ENCODE measurements at regions not wholly inside any gene's neighbourhood (a gene's known extent, or its start where the extent isn't known, plus 50 kb on each side); places are given as distances from the start of the nearest gene placed in this dataset.

DNA sequence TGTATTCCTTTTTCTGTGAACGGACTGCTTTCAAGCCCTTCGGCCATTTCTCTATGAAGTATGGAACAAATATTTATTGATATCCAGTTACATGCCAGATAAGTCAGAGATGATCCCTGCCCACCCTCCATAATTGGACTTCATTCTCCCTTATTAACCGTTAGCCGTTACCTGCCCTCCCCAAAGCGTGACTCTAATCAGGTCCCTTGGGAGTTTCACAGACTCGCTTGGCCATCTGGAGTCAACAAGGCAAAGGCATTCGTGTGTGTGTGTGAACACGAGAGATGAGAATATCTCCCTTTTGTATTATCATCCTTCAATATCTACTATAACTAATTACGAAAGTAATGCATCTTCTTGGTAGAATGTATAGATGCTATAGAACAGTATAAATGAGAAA lies 314.5 kb downstream of the TLE3 start:
- TF ChIP-seq, protein P1, sequence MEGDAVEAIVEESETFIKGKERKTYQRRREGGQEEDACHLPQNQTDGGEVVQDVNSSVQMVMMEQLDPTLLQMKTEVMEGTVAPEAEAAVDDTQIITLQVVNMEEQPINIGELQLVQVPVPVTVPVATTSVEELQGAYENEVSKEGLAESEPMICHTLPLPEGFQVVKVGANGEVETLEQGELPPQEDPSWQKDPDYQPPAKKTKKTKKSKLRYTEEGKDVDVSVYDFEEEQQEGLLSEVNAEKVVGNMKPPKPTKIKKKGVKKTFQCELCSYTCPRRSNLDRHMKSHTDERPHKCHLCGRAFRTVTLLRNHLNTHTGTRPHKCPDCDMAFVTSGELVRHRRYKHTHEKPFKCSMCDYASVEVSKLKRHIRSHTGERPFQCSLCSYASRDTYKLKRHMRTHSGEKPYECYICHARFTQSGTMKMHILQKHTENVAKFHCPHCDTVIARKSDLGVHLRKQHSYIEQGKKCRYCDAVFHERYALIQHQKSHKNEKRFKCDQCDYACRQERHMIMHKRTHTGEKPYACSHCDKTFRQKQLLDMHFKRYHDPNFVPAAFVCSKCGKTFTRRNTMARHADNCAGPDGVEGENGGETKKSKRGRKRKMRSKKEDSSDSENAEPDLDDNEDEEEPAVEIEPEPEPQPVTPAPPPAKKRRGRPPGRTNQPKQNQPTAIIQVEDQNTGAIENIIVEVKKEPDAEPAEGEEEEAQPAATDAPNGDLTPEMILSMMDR (conservative IDR thresholded peaks at IDR 0.05; ENCODE audit: control insufficient read depth, insufficient read depth, low read depth, low read length), result no peak

GRCh38 chr15:69784798-69785566 lies 312.7 kb downstream of the TLE3 start:
- H3K4me3 ChIP-seq (ENCODE audit: control insufficient read depth, low read depth, low read length), result no peak overlapping the region
- TF ChIP-seq, protein P1 (conservative IDR thresholded peaks at IDR 0.05; ENCODE audit: control insufficient read depth, insufficient read depth, low read depth, low read length), result no peak
- DNase-seq (ENCODE audit: low read depth), result peak; percentile 45

More for the DNA sequence above, 314.5 kb downstream of the TLE3 start:
- no peak overlapping the region for H3K4me3 ChIP-seq (ENCODE audit: control insufficient read depth, low read depth, low read length)
- no peak for DNase-seq (ENCODE audit: low read depth)

DNA sequence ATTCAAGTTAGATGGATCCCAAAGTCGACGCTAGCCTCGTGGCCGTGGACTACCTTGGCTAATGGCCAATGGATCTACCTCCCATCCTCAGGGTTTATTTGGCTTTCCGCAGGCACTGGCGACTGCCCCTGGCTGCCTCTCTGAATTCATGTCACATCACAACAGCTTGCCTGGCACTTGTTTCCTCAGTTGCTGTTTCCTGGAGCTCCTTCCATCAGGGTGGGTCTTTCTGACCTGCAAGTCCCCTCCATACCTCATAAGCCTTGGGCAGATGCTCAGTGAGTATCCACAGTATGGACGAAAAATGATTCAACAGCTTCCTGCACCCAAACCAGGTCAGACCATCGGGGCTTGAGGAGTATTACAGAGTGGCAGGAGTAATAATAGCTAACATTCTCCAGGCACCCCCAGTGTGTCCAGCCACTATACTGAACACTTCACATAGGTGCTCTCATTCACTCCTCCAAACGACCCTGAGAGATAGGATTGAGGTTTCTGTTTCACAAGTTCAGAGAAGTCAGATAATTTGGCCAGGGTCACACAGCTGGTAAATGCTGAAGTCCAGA lies 311.5 kb downstream of the TLE3 start:
- DNase-seq (ENCODE audit: low read depth), result no peak
- TF ChIP-seq, protein P1 (conservative IDR thresholded peaks at IDR 0.05; ENCODE audit: control insufficient read depth, insufficient read depth, low read depth, low read length), result no peak
- no peak overlapping the region for H3K4me3 ChIP-seq (ENCODE audit: control insufficient read depth, low read depth, low read length)

DNA sequence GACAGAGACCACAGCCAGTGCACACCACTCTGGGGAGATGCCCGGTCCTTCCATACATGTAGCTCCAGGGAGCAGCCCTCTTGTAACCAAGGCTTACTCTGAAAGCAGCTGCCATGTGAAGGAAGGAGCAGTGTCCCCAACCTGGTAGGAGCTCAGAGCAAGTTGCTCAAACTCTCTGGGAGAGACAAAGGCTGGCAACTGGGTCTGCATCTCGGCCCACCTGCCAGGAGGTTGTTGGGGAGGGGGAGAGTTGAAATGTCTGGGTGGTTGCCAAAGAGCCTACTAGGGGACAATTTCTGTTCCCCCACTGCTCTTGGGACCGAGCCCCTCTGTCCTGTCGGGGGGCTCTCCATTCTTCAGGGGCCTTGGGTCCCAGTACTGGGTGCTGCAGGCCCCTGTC lies 309.9 kb downstream of the TLE3 start:
- no peak overlapping the region for H3K4me3 ChIP-seq (ENCODE audit: control insufficient read depth, low read depth, low read length)
- TF ChIP-seq, protein P1 (conservative IDR thresholded peaks at IDR 0.05; ENCODE audit: control insufficient read depth, insufficient read depth, low read depth, low read length), result no peak
- DNase-seq (ENCODE audit: low read depth), result no peak

DNA sequence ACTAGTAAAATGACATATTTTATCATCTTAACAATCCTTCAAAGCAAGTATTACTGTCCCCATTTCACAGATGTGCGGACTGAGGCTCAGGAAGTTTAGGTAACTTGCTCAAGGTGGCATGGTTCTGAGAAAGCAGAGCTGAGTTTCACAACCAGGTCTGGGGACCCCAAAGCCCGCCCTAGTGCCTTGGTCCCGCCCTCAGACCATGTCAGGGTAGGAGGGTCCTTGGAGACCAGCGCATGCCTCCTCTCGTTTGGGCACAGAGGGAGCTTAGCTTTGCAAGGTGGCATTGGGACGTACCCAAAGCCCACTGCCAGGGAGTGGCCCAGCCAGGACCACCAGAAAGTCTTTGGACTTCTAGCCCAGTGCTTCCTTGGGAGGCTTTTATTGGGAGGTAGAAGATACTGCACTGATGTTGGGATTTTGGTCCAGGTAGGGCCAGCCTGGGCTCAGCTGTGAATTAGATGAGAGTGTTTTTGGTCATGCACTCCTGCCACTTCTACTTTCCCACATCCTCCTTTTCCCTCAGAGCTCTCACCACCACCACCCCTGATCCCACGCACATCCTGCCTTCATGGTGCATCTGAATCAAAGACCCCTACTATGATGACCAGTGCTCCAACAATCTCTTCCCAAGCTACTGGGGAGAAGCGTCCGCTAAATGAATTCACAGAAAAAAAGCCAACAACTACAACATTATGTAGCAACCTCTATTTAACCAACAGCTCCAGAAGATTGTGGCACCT lies 307.9 kb downstream of the TLE3 start:
- TF ChIP-seq, protein P1 (conservative IDR thresholded peaks at IDR 0.05; ENCODE audit: control insufficient read depth, insufficient read depth, low read depth, low read length), result no peak
- no peak for DNase-seq (ENCODE audit: low read depth)
- no peak overlapping the region for H3K4me3 ChIP-seq (ENCODE audit: control insufficient read depth, low read depth, low read length)

DNA sequence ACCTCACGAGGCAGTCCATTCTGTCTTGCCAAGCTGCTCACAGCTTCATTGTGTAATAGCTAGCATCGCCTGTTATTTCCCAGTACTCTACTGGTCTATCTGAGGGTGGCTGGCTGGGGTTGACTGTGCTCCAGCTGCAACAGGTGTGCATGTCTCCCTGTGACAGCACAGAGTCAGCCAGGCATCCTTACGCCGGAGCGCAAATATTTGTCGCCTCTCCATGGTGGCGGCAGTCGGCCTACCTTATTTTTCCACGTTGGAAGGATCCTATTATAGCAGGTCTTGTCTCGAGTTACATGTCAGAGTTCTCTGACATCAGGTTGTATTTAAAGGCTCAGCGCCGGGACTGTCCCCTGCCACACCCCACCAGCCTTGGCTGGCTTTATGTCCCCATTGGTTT lies 307.1 kb downstream of the TLE3 start:
- DNase-seq (ENCODE audit: low read depth), result no peak
- TF ChIP-seq, protein P1 (conservative IDR thresholded peaks at IDR 0.05; ENCODE audit: control insufficient read depth, insufficient read depth, low read depth, low read length), result no peak
- no peak overlapping the region for H3K4me3 ChIP-seq (ENCODE audit: control insufficient read depth, low read depth, low read length)

Data from fibroblast of mammary gland (primary cell).